SH-SY5Y (cell line): ENCODE measurements at regions not wholly inside any gene's neighbourhood (a gene's known extent, or its start where the extent isn't known, plus 50 kb on each side); places are given as distances from the start of the nearest gene placed in this dataset.

Source experiments
- GATA2 ChIP-seq: IDR thresholded peaks from 2 replicates; pipeline ENCODE4 v1.6.1; 2011; ENCODE audit warnings: mild to moderate bottlenecking, low read depth, low read length
- GATA3 ChIP-seq: IDR thresholded peaks from 2 replicates; pipeline ENCODE4 v1.6.1; 2011; ENCODE audit warnings: low read depth, mild to moderate bottlenecking, low read length, moderate library complexity

DNA sequence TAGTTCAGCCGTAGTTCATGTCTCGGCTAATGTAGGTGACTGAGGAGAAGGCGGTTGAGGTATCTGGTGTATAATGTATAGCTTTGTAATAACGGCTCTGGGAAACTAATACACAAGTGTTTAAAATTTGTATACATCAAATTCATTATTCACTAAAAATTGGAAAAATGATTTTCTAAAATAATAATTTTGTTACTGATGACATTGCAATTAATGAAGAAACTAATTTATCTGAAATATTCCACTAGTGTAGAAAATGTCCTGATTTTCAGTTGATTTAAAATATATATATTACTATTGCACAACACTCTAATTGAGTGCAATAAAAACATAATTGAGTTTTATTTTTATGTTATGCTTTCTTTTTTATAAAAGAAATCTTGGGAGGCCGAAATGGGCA is 823.0 kb downstream of the TAF11L14 start:
- no peak for TF ChIP-seq GATA3
- no peak for TF ChIP-seq GATA2
